Left lung (tissue), 4 donors: ENCODE measurements at regions not wholly inside any gene's neighbourhood (a gene's known extent, or its start where the extent isn't known, plus 50 kb on each side); places are given as distances from the start of the nearest gene placed in this dataset.

Experiments used
- ATAC-seq: fragments of 200-7000 bp; cut with Tn5 transposase; one replicate; pipeline ENCODE4 v1.9.1; 2020; ENCODE audit warnings: moderate library complexity
- DNase-seq, 4 donors: peaks; one replicate each; pipeline ENCODE4 v3.0.0-alpha.2; 2013 to 2020
- H3K27ac ChIP-seq, 2 donors: fragments of 200-600 bp; sonication (generic) in 1 of 2; one replicate each; pipeline versions ENCODE4 v1.5.0 to v1.8.0; 2020 to 2021
- H3K27me3 ChIP-seq, 2 donors: fragments of 200-600 bp; sonication (generic) in 1 of 2; one replicate each; pipeline versions ENCODE4 v1.5.0 to v1.8.0; 2020 to 2021
- H3K36me3 ChIP-seq, 2 donors: fragments of 200-600 bp; sonication (generic) in 1 of 2; one replicate each; pipeline versions ENCODE4 v1.5.0 to v1.8.0; 2020 to 2021
- H3K4me1 ChIP-seq, 2 donors: fragments of 200-600 bp; one replicate each; pipeline ENCODE4 v1.8.0; 2021
- H3K4me3 ChIP-seq, 2 donors: fragments of 200-600 bp; sonication (generic) in 1 of 2; one replicate each; pipeline versions ENCODE4 v1.5.0 to v1.8.0; 2020 to 2021; ENCODE audit warnings: mild to moderate bottlenecking in 1 of 2
- H3K9me3 ChIP-seq, 2 donors: fragments of 200-600 bp; sonication (generic) in 1 of 2; one replicate each; pipeline versions ENCODE4 v1.5.0 to v1.8.0; 2020 to 2021
- CTCF ChIP-seq, 2 donors: fragments of 200-600 bp; sonication (generic) in 1 of 2; IDR thresholded peaks; one replicate each; pipeline versions ENCODE4 v1.5.0 to v1.8.0; 2021; ENCODE audit warnings: antibody characterized with exemption in 2 of 2
- intact Hi-C, 2 donors: fragments of 100-400 bp; cut with DNase I; formaldehyde crosslinking; loops; one replicate each; pipeline versions ENCODE4 v1.11.2 to v1.14.2; 2022
- donor health status: DM: no; HTN: yes; CAD: no.
- donor health status: DM: no; HTN: no; CAD: no.

GRCh38 chr5:4879075-4879474 lies 261.1 kb upstream of the ADAMTS16 start:
- Histone ChIP-seq H3K4me1 (no peaks in the 10 kb centered on the region), H3K27me3 (no peaks in the 10 kb centered on the region), H3K36me3 (no peaks in the 10 kb centered on the region), H3K4me3 (no peak overlapping the region), H3K27ac (no peak overlapping the region), H3K9me3 (no peaks in the 10 kb centered on the region)
- intact Hi-C loops: loop anchor here in 1 of 2 donors (10.0 kb wide), 2 partner anchors 256 to 536 kb away; no protein-coding TSS in a partner anchor
- DNase-seq: no peak
- no peak for ATAC-seq
- no peak for TF ChIP-seq CTCF (IDR thresholded peaks at IDR 0.05)

- TF ChIP-seq CTCF (IDR thresholded peaks at IDR 0.05): peak; percentile 74 to 93
- Histone ChIP-seq H3K4me3 (no peak overlapping the region), H3K9me3 (no peaks in the 10 kb centered on the region), H3K36me3 (no peaks in the 10 kb centered on the region), H3K4me1 (no peaks in the 10 kb centered on the region), H3K27me3 (no peaks in the 10 kb centered on the region), H3K27ac (no peak overlapping the region)
- intact Hi-C loops: loop anchor here in 1 of 2 donors (10.0 kb wide), 2 partner anchors 255 to 535 kb away; no protein-coding TSS in a partner anchor
- peak; percentile 97 for ATAC-seq
- peak in 3 of 4 donors; percentile 66 to 83 (median 66) for DNase-seq
These were observed 260.3 kb upstream of the ADAMTS16 start for GRCh38 chr5:4879693-4880303.

GRCh38 chr5:4880304-4880741 lies 259.8 kb upstream of the ADAMTS16 start:
- TF ChIP-seq CTCF (IDR thresholded peaks at IDR 0.05): no peak
- ATAC-seq (no peak), DNase-seq (no peak)
- H3K4me3 ChIP-seq: no peak overlapping the region
- no peaks in the 10 kb centered on the region for H3K4me1 ChIP-seq
- intact Hi-C loops: no loop called here
- no peaks in the 10 kb centered on the region for H3K9me3 ChIP-seq
- no peak overlapping the region for H3K27ac ChIP-seq
- H3K36me3 ChIP-seq: no peaks in the 10 kb centered on the region
- H3K27me3 ChIP-seq: no peaks in the 10 kb centered on the region

- TF ChIP-seq CTCF (IDR thresholded peaks at IDR 0.05): no peak
- H3K27me3 ChIP-seq: no peaks in the 10 kb centered on the region
- intact Hi-C loops: no loop called here
- no peaks in the 10 kb centered on the region for H3K36me3 ChIP-seq
- no peaks in the 10 kb centered on the region for H3K4me1 ChIP-seq
- DNase-seq (no peak), ATAC-seq (no peak)
- H3K9me3 ChIP-seq: no peaks in the 10 kb centered on the region
- H3K27ac ChIP-seq: no peak overlapping the region
- no peak overlapping the region for H3K4me3 ChIP-seq
These were observed 258.6 kb upstream of the ADAMTS16 start for GRCh38 chr5:4881366-4882002.

DNA sequence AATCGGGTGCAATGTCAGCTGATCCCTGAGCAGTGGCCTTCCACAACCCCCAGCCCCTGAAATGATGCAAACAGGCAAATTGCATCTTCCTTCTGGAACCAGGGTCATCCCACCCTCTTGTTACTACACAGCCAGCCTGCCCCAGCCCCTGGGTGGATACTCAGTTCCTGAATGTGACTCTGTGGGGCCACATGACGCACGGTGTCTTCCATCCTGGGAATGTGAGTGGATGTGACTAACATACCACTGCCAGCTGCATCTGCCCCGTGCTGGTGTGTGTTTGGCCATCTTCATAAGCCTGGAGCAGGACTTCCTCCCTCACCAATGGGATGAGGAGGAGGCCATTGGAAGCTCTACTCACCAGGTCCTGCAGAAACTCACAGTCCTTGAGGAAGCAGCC lies 257.9 kb upstream of the ADAMTS16 start:
- no peak overlapping the region for H3K4me3 ChIP-seq
- DNase-seq: no peak
- H3K27ac ChIP-seq: no peak overlapping the region
- H3K27me3 ChIP-seq: no peaks in the 10 kb centered on the region
- H3K36me3 ChIP-seq: no peaks in the 10 kb centered on the region
- no peak for TF ChIP-seq CTCF (IDR thresholded peaks at IDR 0.05)
- no peaks in the 10 kb centered on the region for H3K4me1 ChIP-seq
- H3K9me3 ChIP-seq: no peaks in the 10 kb centered on the region
- intact Hi-C loops: no loop called here
- ATAC-seq: no peak
